A549 (cell line): ENCODE measurements at regions not wholly inside any gene's neighbourhood (a gene's known extent, or its start where the extent isn't known, plus 50 kb on each side); places are given as distances from the start of the nearest gene placed in this dataset.

Experiments used
- CBX2 ChIP-seq: fragments of 200-600 bp; sonication (generic); IDR thresholded peaks from 2 replicates; pipeline ENCODE4 v1.6.1; 2016; ENCODE audit warnings: low read depth, mild to moderate bottlenecking, borderline replicate concordance
- CTCF ChIP-seq: fragments of >200 bp; sonication (Bioruptor Twin); formaldehyde crosslinking; IDR thresholded peaks from 3 replicates; pipeline ENCODE4 v1.5.1; 2016
- E2F6 ChIP-seq: IDR thresholded peaks from 2 replicates; pipeline ENCODE4 v1.6.1; 2012; ENCODE audit warnings: low read depth, borderline replicate concordance
- EHMT2 ChIP-seq: fragments of 200-600 bp; sonication (generic); IDR thresholded peaks from 2 replicates; pipeline ENCODE4 v1.6.1; 2016; ENCODE audit warnings: antibody characterized with exemption, low read depth, mild to moderate bottlenecking, moderate library complexity
- FOSL2 ChIP-seq, 2 experiments: fragments of 450-650 bp in 1 of 2; fragments of >200 bp in 1 of 2; sonication (Bioruptor Twin) in 1 of 2; formaldehyde crosslinking; IDR thresholded peaks; 2 replicates each; pipeline versions ENCODE4 v1.5.0 to v1.6.1; 2016 to 2020; ENCODE audit warnings: mild to moderate bottlenecking in 1 of 2, moderate library complexity in 1 of 2
- HOXA7 ChIP-seq: fragments of 250-450 bp; sonication (Bioruptor Pico); IDR thresholded peaks from 2 replicates; pipeline ENCODE4 v1.5.0; 2020; ENCODE audit warnings: mild to moderate bottlenecking, moderate library complexity
- JUN ChIP-seq, 2 experiments: fragments of >200 bp; sonication (Bioruptor Twin); formaldehyde crosslinking; IDR thresholded peaks; 2 replicates in 1 of 2; 3 replicates in 1 of 2; pipeline ENCODE4 v1.6.1; 2016 to 2017
- POLR2A ChIP-seq: IDR thresholded peaks from 2 replicates; pipeline ENCODE4 v1.6.1; 2012; ENCODE audit warnings: mild to moderate bottlenecking, low read length

GRCh38 chr1:82555501-82555900 lies 754.8 kb downstream of the ADGRL2 start:
- TF ChIP-seq CTCF (no peak), HOXA7 (CRISPR knock-in tag) (no peak), EHMT2 (no peak), FOSL2 (IDR thresholded peaks at IDR 0.05) (no peak), FOSL2 (CRISPR knock-in tag; IDR thresholded peaks at IDR 0.05) (no peak), E2F6 (no peak), POLR2A (no peak), CBX2 (no peak), JUN (IDR thresholded peaks at IDR 0.05) (no peak)
